ENCODE measurements at regions not wholly inside any gene's neighbourhood (a gene's known extent, or its start where the extent isn't known, plus 50 kb on each side); places are given as distances from the start of the nearest gene placed in this dataset.

- TF ChIP-seq, protein P1, sequence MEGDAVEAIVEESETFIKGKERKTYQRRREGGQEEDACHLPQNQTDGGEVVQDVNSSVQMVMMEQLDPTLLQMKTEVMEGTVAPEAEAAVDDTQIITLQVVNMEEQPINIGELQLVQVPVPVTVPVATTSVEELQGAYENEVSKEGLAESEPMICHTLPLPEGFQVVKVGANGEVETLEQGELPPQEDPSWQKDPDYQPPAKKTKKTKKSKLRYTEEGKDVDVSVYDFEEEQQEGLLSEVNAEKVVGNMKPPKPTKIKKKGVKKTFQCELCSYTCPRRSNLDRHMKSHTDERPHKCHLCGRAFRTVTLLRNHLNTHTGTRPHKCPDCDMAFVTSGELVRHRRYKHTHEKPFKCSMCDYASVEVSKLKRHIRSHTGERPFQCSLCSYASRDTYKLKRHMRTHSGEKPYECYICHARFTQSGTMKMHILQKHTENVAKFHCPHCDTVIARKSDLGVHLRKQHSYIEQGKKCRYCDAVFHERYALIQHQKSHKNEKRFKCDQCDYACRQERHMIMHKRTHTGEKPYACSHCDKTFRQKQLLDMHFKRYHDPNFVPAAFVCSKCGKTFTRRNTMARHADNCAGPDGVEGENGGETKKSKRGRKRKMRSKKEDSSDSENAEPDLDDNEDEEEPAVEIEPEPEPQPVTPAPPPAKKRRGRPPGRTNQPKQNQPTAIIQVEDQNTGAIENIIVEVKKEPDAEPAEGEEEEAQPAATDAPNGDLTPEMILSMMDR (IDR thresholded peaks at IDR 0.05 in 8 of 11, conservative IDR thresholded peaks at IDR 0.05 in 3 of 11): no peak
- no peak for TF ChIP-seq POLR2A (IDR thresholded peaks at IDR 0.05)
Observed at GRCh38 chr6:4489538-4489937, 286.7 kb upstream of the CDYL start.

Data from spleen (tissue), 7 donors.